Activated CD4-positive, alpha-beta T cell treated with anti-CD3 and anti-CD28 coated beads, Interleukin-2, amount 50 U/mL, for 16 hours (primary cell): ENCODE measurements at regions not wholly inside any gene's neighbourhood (a gene's known extent, or its start where the extent isn't known, plus 50 kb on each side); places are given as distances from the start of the nearest gene placed in this dataset.
"Not testable (repeated sequence)": the region's sequence is repeated elsewhere in the genome, so short reads cannot be mapped to it uniquely, and the experiment has no call there.

ENCODE experiments used
- DNase-seq: peaks from one replicate; pipeline ENCODE4 v3.0.0-alpha.2; 2020

GRCh38 chr7:70846208-70846607, 285.7 kb upstream of the GALNT17 start:
- DNase-seq, result no peak

GRCh38 chr7:70849580-70850235, 282.2 kb upstream of the GALNT17 start:
- no peak for DNase-seq

- no peak for DNase-seq
Measured at GRCh38 chr7:70855373-70855772, 276.6 kb upstream of the GALNT17 start.

- DNase-seq, result peak; percentile 57
Measured at GRCh38 chr7:70856901-70857630, 274.9 kb upstream of the GALNT17 start.

GRCh38 chr7:70857793-70858545, 274.0 kb upstream of the GALNT17 start:
- DNase-seq, result no peak

GRCh38 chr7:70867513-70867912, 264.4 kb upstream of the GALNT17 start:
- DNase-seq, result no peak

GRCh38 chr7:70870349-70870748, 261.6 kb upstream of the GALNT17 start:
- no peak for DNase-seq

GRCh38 chr7:70872188-70872587, 259.8 kb upstream of the GALNT17 start:
- no peak for DNase-seq

GRCh38 chr7:70881167-70881847, 250.6 kb upstream of the GALNT17 start:
- DNase-seq, result no peak

GRCh38 chr7:70883750-70884439, 248.0 kb upstream of the GALNT17 start:
- DNase-seq, result no peak

- no peak for DNase-seq
Measured at GRCh38 chr7:70884440-70884764, 247.5 kb upstream of the GALNT17 start.

- no peak for DNase-seq
Measured at GRCh38 chr7:70884809-70885208, 247.1 kb upstream of the GALNT17 start.

GRCh38 chr7:70886547-70886946, 245.4 kb upstream of the GALNT17 start:
- no peak for DNase-seq

GRCh38 chr7:70887186-70887585, 244.8 kb upstream of the GALNT17 start:
- no peak for DNase-seq

- no peak for DNase-seq
Measured at GRCh38 chr7:70890147-70890969, 241.6 kb upstream of the GALNT17 start.

- DNase-seq, result no peak
Measured at GRCh38 chr7:70893422-70893821, 238.5 kb upstream of the GALNT17 start.

GRCh38 chr7:70893971-70894715, 237.8 kb upstream of the GALNT17 start:
- no peak for DNase-seq

GRCh38 chr7:70894799-70895198, 237.1 kb upstream of the GALNT17 start:
- no peak for DNase-seq

- not testable (repeated sequence) for DNase-seq
Measured at GRCh38 chr7:70895337-70896200, 236.4 kb upstream of the GALNT17 start.
